GM12878 (cell line): ENCODE measurements at regions not wholly inside any gene's neighbourhood (a gene's known extent, or its start where the extent isn't known, plus 50 kb on each side); places are given as distances from the start of the nearest gene placed in this dataset.

ENCODE experiments used
- ATAC-seq: fragments of 200-7000 bp; cut with Tn5 transposase; 3 replicates; pipeline ENCODE4 v1.9.1; 2020; ENCODE audit warnings: mild to moderate bottlenecking, moderate library complexity
- BruUV-seq: library from RNA; stranded (reverse); fragments of 400-500 nt; replicated peaks from 2 replicates; lab custom pipeline; 2021; lab: Mats Ljungman, UMichigan
- CTCF ChIA-PET: fragments of 300-600 bp; sonication (Branson Sonifier 250); formaldehyde crosslinking; extraction: SDS; loops from one replicate; lab custom pipeline; 2021; ENCODE audit warnings: inconsistent platforms; lab: Yijun Ruan, JAX
- POLR2A ChIA-PET: fragments of 350-600 bp; formaldehyde crosslinking; extraction: SDS; loops from one replicate; lab custom pipeline; 2021; ENCODE audit warnings: inconsistent platforms; lab: Charles Lee
- RAD21 ChIA-PET: fragments of 300-600 bp; sonication (Branson Sonifier 250); formaldehyde crosslinking; loops from one replicate; lab custom pipeline; 2023; ENCODE audit warnings: antibody characterized with exemption; ENCODE audit not compliant: unreplicated experiment; lab: Charles Lee
- SMC1A ChIA-PET: fragments of 300-600 bp; sonication (Branson Sonifier 250); formaldehyde crosslinking; loops from one replicate; lab custom pipeline; 2023; ENCODE audit not compliant: unreplicated experiment, uncharacterized antibody; lab: Charles Lee
- DNase-seq: peaks from one replicate; pipeline ENCODE4 v3.0.0-alpha.2; 2011; ENCODE audit warnings: low read depth, low spot score
- FAIRE-seq: peaks from 3 replicates; lab custom pipeline; 2011; peaks lifted over from hg19 to GRCh38; lab: Jason Lieb, UNC
- H2AFZ ChIP-seq: 2 replicates; pipeline ENCODE4 v1.6.0; 2011; ENCODE audit warnings: low read depth, low read length, control low read depth; ENCODE audit not compliant: control insufficient read depth
- H3K27ac ChIP-seq: 2 replicates; pipeline ENCODE4 v1.5.1; 2011; ENCODE audit warnings: control low read depth; ENCODE audit not compliant: control insufficient read depth, insufficient read depth
- H3K27me3 ChIP-seq, 2 experiments: replicated peaks in 1 of 2; 2 replicates each; pipeline versions ENCODE4 v1.6.0 to v1.6.1; 2011; ENCODE audit warnings: low read length in 1 of 2; ENCODE audit not compliant: control insufficient read depth in 2 of 2, insufficient read depth in 2 of 2
- H3K36me3 ChIP-seq, 2 experiments: 2 replicates each; pipeline ENCODE4 v1.5.1; 2011; ENCODE audit warnings: low read length in 1 of 2; ENCODE audit not compliant: control insufficient read depth in 2 of 2, insufficient read depth in 2 of 2
- H3K4me1 ChIP-seq: 2 replicates; pipeline ENCODE4 v1.6.1; 2011; ENCODE audit warnings: mild to moderate bottlenecking, low read length, moderate library complexity, mixed read lengths; ENCODE audit not compliant: control insufficient read depth, insufficient read depth
- H3K4me2 ChIP-seq: 2 replicates; pipeline ENCODE4 v1.6.0; 2011; ENCODE audit warnings: control low read depth; ENCODE audit not compliant: control insufficient read depth, insufficient read depth
- H3K4me3 ChIP-seq: fragments of 200-600 bp; sonication (generic); 2 replicates; pipeline ENCODE4 v1.5.1; 2016
- H3K79me2 ChIP-seq: 2 replicates; pipeline ENCODE4 v1.6.0; 2011; ENCODE audit warnings: low read length; ENCODE audit not compliant: control insufficient read depth, insufficient read depth
- H3K9ac ChIP-seq: 2 replicates; pipeline ENCODE4 v1.8.0; 2011; ENCODE audit warnings: low read length, control low read depth, mixed read lengths; ENCODE audit not compliant: control insufficient read depth, insufficient read depth
- H3K9me3 ChIP-seq: replicated peaks from 3 replicates; pipeline ENCODE4 v1.5.1; 2011; ENCODE audit warnings: mild to moderate bottlenecking, low read length; ENCODE audit not compliant: control insufficient read depth, insufficient read depth
- H4K20me1 ChIP-seq: 2 replicates; pipeline ENCODE4 v1.6.0; 2011; ENCODE audit not compliant: control insufficient read depth, insufficient read depth
- FOXM1 ChIP-seq: IDR thresholded peaks from 2 replicates; pipeline ENCODE4 v1.6.1; 2012; ENCODE audit warnings: low read depth, mild to moderate bottlenecking, inconsistent platforms, low read length, moderate library complexity
- MYC ChIP-seq: IDR thresholded peaks from 2 replicates; pipeline ENCODE4 v1.6.1; 2011; ENCODE audit warnings: mild to moderate bottlenecking, low read length, moderate library complexity, inconsistent platforms; ENCODE audit not compliant: insufficient read depth, insufficient replicate concordance, insufficient read length, severe bottlenecking
- NFXL1 ChIP-seq: fragments of 450-650 bp; IDR thresholded peaks from 2 replicates; pipeline ENCODE4 v1.6.1; 2017; ENCODE audit warnings: antibody characterized with exemption, mild to moderate bottlenecking, borderline replicate concordance
- NFYA ChIP-seq: IDR thresholded peaks from 2 replicates; pipeline ENCODE4 v1.6.1; 2011; ENCODE audit warnings: low read depth, mild to moderate bottlenecking, low read length, improper control_type of control experiment, borderline replicate concordance
- NFYB ChIP-seq: IDR thresholded peaks from 2 replicates; pipeline ENCODE4 v1.6.1; 2011; ENCODE audit warnings: low read depth, mild to moderate bottlenecking, low read length, improper control_type of control experiment, moderate library complexity; ENCODE audit not compliant: insufficient read depth
- NR2C2 ChIP-seq: IDR thresholded peaks from 2 replicates; pipeline ENCODE4 v1.6.1; 2011; ENCODE audit warnings: borderline replicate concordance, low read depth; ENCODE audit not compliant: control insufficient read depth, insufficient read length
- NR2F1 ChIP-seq: fragments of 450-650 bp; conservative IDR thresholded peaks from 2 replicates; pipeline ENCODE4 v1.6.1; 2017; ENCODE audit warnings: mild to moderate bottlenecking
- RB1 ChIP-seq: fragments of 450-650 bp; formaldehyde crosslinking; IDR thresholded peaks from 2 replicates; pipeline ENCODE4 v1.6.1; 2017; ENCODE audit warnings: mild to moderate bottlenecking, borderline replicate concordance
- RCOR1 ChIP-seq: conservative IDR thresholded peaks from 2 replicates; pipeline ENCODE4 v1.6.1; 2012; ENCODE audit warnings: low read depth, low read length, improper control_type of control experiment
- SP1 ChIP-seq: IDR thresholded peaks from one replicate; pipeline ENCODE4 v1.6.1; 2011; ENCODE audit warnings: low read depth, low read length
- TAF1 ChIP-seq: IDR thresholded peaks from 2 replicates; pipeline ENCODE4 v1.6.1; 2011; ENCODE audit warnings: mild to moderate bottlenecking, low read depth, low read length, borderline replicate concordance
- TCF12 ChIP-seq: IDR thresholded peaks from 2 replicates; pipeline ENCODE4 v1.6.1; 2011; ENCODE audit warnings: low read depth, mild to moderate bottlenecking, low read length
- USF2 ChIP-seq: IDR thresholded peaks from 2 replicates; pipeline ENCODE4 v1.6.1; 2011; ENCODE audit warnings: low read depth, low read length, improper control_type of control experiment, borderline replicate concordance
- ZBTB11 ChIP-seq: fragments of 450-650 bp; formaldehyde crosslinking; IDR thresholded peaks from 2 replicates; pipeline ENCODE4 v1.5.0; 2022; ENCODE audit warnings: mild to moderate bottlenecking, missing genetic modification characterization
- ZNF217 ChIP-seq: fragments of 450-650 bp; IDR thresholded peaks from 2 replicates; pipeline ENCODE4 v1.6.1; 2017; ENCODE audit warnings: antibody characterized with exemption, mild to moderate bottlenecking
- ZSCAN29 ChIP-seq: fragments of 450-650 bp; IDR thresholded peaks from 2 replicates; pipeline ENCODE4 v1.6.1; 2017; ENCODE audit warnings: mild to moderate bottlenecking, moderate library complexity
- WGBS: methylation state at CpG from one replicate; pipeline ENCODE4 v1.1.6; 2016; ENCODE audit warnings: low lambda C conversion rate; ENCODE audit not compliant: insufficient replicate concordance, insufficient coverage; ENCODE audit errors: missing lambda C conversion rate; 5-methylcytosine and 5-hydroxymethylcytosine counted together
- in situ Hi-C: fragments of 300-500 bp; cut with MboI; formaldehyde crosslinking; loops from 9 replicates; pipeline ENCODE4 v1.14.3; 2018; ENCODE audit warnings: mixed read lengths
- intact Hi-C: fragments of 100-400 bp; cut with micrococcal nuclease; formaldehyde crosslinking; loops from one replicate; pipeline ENCODE4 v1.14.2; 2022; ENCODE audit not compliant: unreplicated experiment

GRCh38 chrX:13894888-13895565 lies 78.1 kb upstream of the GPM6B start (continued):
- no peak for TF ChIP-seq SP1
- TF ChIP-seq ZBTB11 (CRISPR knock-in tag), result no peak
- TF ChIP-seq FOXM1, result no peak
- no peak for TF ChIP-seq ZNF217
- no peak for TF ChIP-seq NR2C2
- TF ChIP-seq ZSCAN29, result no peak
- no peak for TF ChIP-seq NFYA
- no peak for TF ChIP-seq RB1
- no peak for TF ChIP-seq NFYB
- no peak for TF ChIP-seq NR2F1
- TF ChIP-seq TCF12, result no peak

GRCh38 chrX:13893826-13894225 lies 76.9 kb upstream of the GPM6B start:
- ChIA-PET POLR2A (no interaction called here), CTCF (no interaction called here)
- TF ChIP-seq TAF1, result no peak
- TF ChIP-seq ZBTB11 (CRISPR knock-in tag), result no peak
- no peak for TF ChIP-seq MYC
- TF ChIP-seq NFXL1, result no peak
- TF ChIP-seq RCOR1, result no peak
- TF ChIP-seq USF2, result no peak

More at GRCh38 chrX:13893826-13894225, 76.9 kb upstream of the GPM6B start:
- in situ Hi-C loops, result no loop called here
- Histone ChIP-seq H2AFZ (no peak overlapping the region), H3K79me2 (no peaks in the 10 kb centered on the region), H4K20me1 (no peaks in the 10 kb centered on the region), H3K36me3 (no peaks in the 10 kb centered on the region), H3K4me1 (no peaks in the 10 kb centered on the region), H3K27me3 (no peaks in the 10 kb centered on the region; a peak in 2 of 4 replicates), H3K9ac (no peak overlapping the region), H3K27ac (no peak overlapping the region), H3K4me3 (no peak overlapping the region), H3K9me3 (no peaks in the 10 kb centered on the region), H3K4me2 (no peak overlapping the region)
- ChIA-PET RAD21 (no interaction called here), SMC1A (interaction anchor here (0.7 to 2.0 kb wide), 3 partner anchors 132 to 135 kb away, joined by 3 to 7 read pairs (median 3); no protein-coding TSS in a partner anchor)
- no TSS peak for BruUV-seq
- FAIRE-seq (no peak), DNase-seq (no peak), ATAC-seq (no peak)
- WGBS, result 45% methylated on average over 5 of the region's 5 CpGs
- intact Hi-C loops, result loop anchor here (10.0 kb wide), 1 partner anchor 389 kb away; no protein-coding TSS in a partner anchor
